ENCODE measurements at regions not wholly inside any gene's neighbourhood (a gene's known extent, or its start where the extent isn't known, plus 50 kb on each side); places are given as distances from the start of the nearest gene placed in this dataset.

GRCh38 chr19:29092712-29093552 is 120.0 kb downstream of the UQCRFS1 start:
- Mint-ChIP-seq H3K4me1 (ENCODE audit: low read depth) (no peaks in the 10 kb centered on the region), H3K9me3 (ENCODE audit: insufficient read depth) (no peaks in the 10 kb centered on the region), H3K27me3 (ENCODE audit: low read depth) (no peaks in the 10 kb centered on the region), H3K27ac (no peak overlapping the region), H3K36me3 (ENCODE audit: low read depth) (no peaks in the 10 kb centered on the region), H3K4me3 (no peak overlapping the region)
- POLR2A ChIA-PET, result no interaction called here
- ATAC-seq (no peak), DNase-seq (no peak)
- CTCF ChIA-PET, result interaction anchor here (1.4 kb wide), 1 partner anchor 170 kb away, joined by 3 read pairs; no protein-coding TSS in a partner anchor

GRCh38 chr19:29090783-29091526 is 122.0 kb downstream of the UQCRFS1 start:
- no peak overlapping the region for H3K27ac Mint-ChIP-seq
- ChIA-PET CTCF (interaction anchor here (1.4 kb wide), 1 partner anchor 172 kb away, joined by 3 read pairs; no protein-coding TSS in a partner anchor), POLR2A (no interaction called here)
- DNase-seq, result no peak
- H3K4me1 Mint-ChIP-seq (ENCODE audit: low read depth), result no peaks in the 10 kb centered on the region
- no peaks in the 10 kb centered on the region for H3K27me3 Mint-ChIP-seq (ENCODE audit: low read depth)
- H3K36me3 Mint-ChIP-seq (ENCODE audit: low read depth), result no peaks in the 10 kb centered on the region
- H3K9me3 Mint-ChIP-seq (ENCODE audit: insufficient read depth), result no peaks in the 10 kb centered on the region
- ATAC-seq, result no peak
- H3K4me3 Mint-ChIP-seq, result no peak overlapping the region

GRCh38 chr19:29089315-29089870 is 123.6 kb downstream of the UQCRFS1 start:
- DNase-seq, result no peak
- H3K4me3 Mint-ChIP-seq, result no peak overlapping the region
- POLR2A ChIA-PET, result no interaction called here
- no peak overlapping the region for H3K27ac Mint-ChIP-seq
- ATAC-seq, result no peak
- H3K36me3 Mint-ChIP-seq (ENCODE audit: low read depth), result no peaks in the 10 kb centered on the region
- CTCF ChIA-PET, result interaction anchor here (1.1 kb wide), 1 partner anchor 174 kb away, joined by 4 read pairs; no protein-coding TSS in a partner anchor
- no peaks in the 10 kb centered on the region for H3K9me3 Mint-ChIP-seq (ENCODE audit: insufficient read depth)
- no peaks in the 10 kb centered on the region for H3K27me3 Mint-ChIP-seq (ENCODE audit: low read depth)
- H3K4me1 Mint-ChIP-seq (ENCODE audit: low read depth), result no peaks in the 10 kb centered on the region

GRCh38 chr19:29088761-29089160 is 124.2 kb downstream of the UQCRFS1 start:
- H3K27ac Mint-ChIP-seq, result no peak overlapping the region
- no peaks in the 10 kb centered on the region for H3K36me3 Mint-ChIP-seq (ENCODE audit: low read depth)
- no peaks in the 10 kb centered on the region for H3K4me1 Mint-ChIP-seq (ENCODE audit: low read depth)
- no peak for ATAC-seq
- no peak for DNase-seq
- no peaks in the 10 kb centered on the region for H3K27me3 Mint-ChIP-seq (ENCODE audit: low read depth)
- CTCF ChIA-PET, result interaction anchor here (1.1 kb wide), 1 partner anchor 175 kb away, joined by 4 read pairs; no protein-coding TSS in a partner anchor
- H3K9me3 Mint-ChIP-seq (ENCODE audit: insufficient read depth), result no peaks in the 10 kb centered on the region
- no peak overlapping the region for H3K4me3 Mint-ChIP-seq
- POLR2A ChIA-PET, result no interaction called here

- CTCF ChIA-PET, result no interaction called here
- Mint-ChIP-seq H3K4me1 (ENCODE audit: low read depth) (no peaks in the 10 kb centered on the region), H3K4me3 (no peak overlapping the region), H3K27me3 (ENCODE audit: low read depth) (no peaks in the 10 kb centered on the region), H3K36me3 (ENCODE audit: low read depth) (no peaks in the 10 kb centered on the region), H3K27ac (no peak overlapping the region), H3K9me3 (ENCODE audit: insufficient read depth) (no peaks in the 10 kb centered on the region)
- POLR2A ChIA-PET, result no interaction called here
- DNase-seq (no peak), ATAC-seq (no peak)
These were observed 126.3 kb downstream of the UQCRFS1 start for GRCh38 chr19:29086646-29087045.

- H3K9me3 Mint-ChIP-seq (ENCODE audit: insufficient read depth), result no peaks in the 10 kb centered on the region
- no peaks in the 10 kb centered on the region for H3K27me3 Mint-ChIP-seq (ENCODE audit: low read depth)
- no peaks in the 10 kb centered on the region for H3K36me3 Mint-ChIP-seq (ENCODE audit: low read depth)
- no peaks in the 10 kb centered on the region for H3K4me1 Mint-ChIP-seq (ENCODE audit: low read depth)
- DNase-seq (no peak), ATAC-seq (no peak)
- H3K27ac Mint-ChIP-seq, result no peak overlapping the region
- no peak overlapping the region for H3K4me3 Mint-ChIP-seq
- POLR2A ChIA-PET, result no interaction called here
- CTCF ChIA-PET, result no interaction called here
These were observed 126.8 kb downstream of the UQCRFS1 start for GRCh38 chr19:29086182-29086581.

- Mint-ChIP-seq H3K27me3 (ENCODE audit: low read depth) (no peaks in the 10 kb centered on the region), H3K27ac (no peak overlapping the region), H3K4me3 (no peak overlapping the region), H3K9me3 (ENCODE audit: insufficient read depth) (no peaks in the 10 kb centered on the region), H3K36me3 (ENCODE audit: low read depth) (no peaks in the 10 kb centered on the region), H3K4me1 (ENCODE audit: low read depth) (no peaks in the 10 kb centered on the region)
- POLR2A ChIA-PET, result no interaction called here
- CTCF ChIA-PET, result no interaction called here
- no peak for DNase-seq
- no peak for ATAC-seq
These were observed 127.3 kb downstream of the UQCRFS1 start for GRCh38 chr19:29085630-29086029.

GRCh38 chr19:29085206-29085605 is 127.7 kb downstream of the UQCRFS1 start:
- H3K36me3 Mint-ChIP-seq (ENCODE audit: low read depth), result no peaks in the 10 kb centered on the region
- no peaks in the 10 kb centered on the region for H3K27me3 Mint-ChIP-seq (ENCODE audit: low read depth)
- no peak overlapping the region for H3K27ac Mint-ChIP-seq
- ChIA-PET CTCF (no interaction called here), POLR2A (no interaction called here)
- H3K4me3 Mint-ChIP-seq, result no peak overlapping the region
- no peak for DNase-seq
- H3K4me1 Mint-ChIP-seq (ENCODE audit: low read depth), result no peaks in the 10 kb centered on the region
- ATAC-seq, result no peak
- H3K9me3 Mint-ChIP-seq (ENCODE audit: insufficient read depth), result no peaks in the 10 kb centered on the region

- no peak for ATAC-seq
- no peak overlapping the region for H3K4me3 Mint-ChIP-seq
- H3K27me3 Mint-ChIP-seq (ENCODE audit: low read depth), result no peaks in the 10 kb centered on the region
- DNase-seq, result no peak
- no peak overlapping the region for H3K27ac Mint-ChIP-seq
- no peaks in the 10 kb centered on the region for H3K36me3 Mint-ChIP-seq (ENCODE audit: low read depth)
- ChIA-PET CTCF (no interaction called here), POLR2A (no interaction called here)
- no peaks in the 10 kb centered on the region for H3K4me1 Mint-ChIP-seq (ENCODE audit: low read depth)
- H3K9me3 Mint-ChIP-seq (ENCODE audit: insufficient read depth), result no peaks in the 10 kb centered on the region
These were observed 128.7 kb downstream of the UQCRFS1 start for GRCh38 chr19:29084266-29084665.

GRCh38 chr19:29083863-29084262 is 129.1 kb downstream of the UQCRFS1 start:
- ATAC-seq, result no peak
- DNase-seq, result no peak
- no peaks in the 10 kb centered on the region for H3K27me3 Mint-ChIP-seq (ENCODE audit: low read depth)
- H3K4me3 Mint-ChIP-seq, result no peak overlapping the region
- POLR2A ChIA-PET, result no interaction called here
- H3K36me3 Mint-ChIP-seq (ENCODE audit: low read depth), result no peaks in the 10 kb centered on the region
- no peak overlapping the region for H3K27ac Mint-ChIP-seq
- CTCF ChIA-PET, result no interaction called here
- H3K9me3 Mint-ChIP-seq (ENCODE audit: insufficient read depth), result no peaks in the 10 kb centered on the region
- H3K4me1 Mint-ChIP-seq (ENCODE audit: low read depth), result no peaks in the 10 kb centered on the region

GRCh38 chr19:29079356-29080032 is 133.5 kb downstream of the UQCRFS1 start:
- H3K36me3 Mint-ChIP-seq (ENCODE audit: low read depth), result no peaks in the 10 kb centered on the region
- no peak for ATAC-seq
- no peaks in the 10 kb centered on the region for H3K27me3 Mint-ChIP-seq (ENCODE audit: low read depth)
- ChIA-PET POLR2A (no interaction called here), CTCF (no interaction called here)
- no peaks in the 10 kb centered on the region for H3K4me1 Mint-ChIP-seq (ENCODE audit: low read depth)
- no peak overlapping the region for H3K27ac Mint-ChIP-seq
- no peaks in the 10 kb centered on the region for H3K9me3 Mint-ChIP-seq (ENCODE audit: insufficient read depth)
- DNase-seq, result no peak
- no peak overlapping the region for H3K4me3 Mint-ChIP-seq

GRCh38 chr19:29076963-29077362 is 136.0 kb downstream of the UQCRFS1 start:
- Mint-ChIP-seq H3K4me1 (ENCODE audit: low read depth) (no peaks in the 10 kb centered on the region), H3K36me3 (ENCODE audit: low read depth) (no peaks in the 10 kb centered on the region), H3K4me3 (no peak overlapping the region), H3K27me3 (ENCODE audit: low read depth) (no peaks in the 10 kb centered on the region), H3K27ac (no peak overlapping the region), H3K9me3 (ENCODE audit: insufficient read depth) (no peaks in the 10 kb centered on the region)
- ChIA-PET CTCF (no interaction called here), POLR2A (no interaction called here)
- ATAC-seq, result no peak
- DNase-seq, result no peak

All from activated CD8-positive, alpha-beta T cell treated with anti-CD3 and anti-CD28 coated beads, Interleukin-2, amount 10 ng/mL, durations not matched to agents 7 days and 5 days (primary cell).